Tibial artery (tissue), 4 donors: ENCODE measurements at regions not wholly inside any gene's neighbourhood (a gene's known extent, or its start where the extent isn't known, plus 50 kb on each side); places are given as distances from the start of the nearest gene placed in this dataset.

Source experiments
- DNase-seq, 2 donors: peaks; one replicate each; pipeline ENCODE4 v3.0.0-alpha.2; 2019
- H3K27ac ChIP-seq, 2 donors: fragments of 200-600 bp; sonication (generic) in 1 of 2; 1 replicate in 1 of 2; 2 replicates in 1 of 2; pipeline ENCODE4 v1.5.1; 2018 to 2019; ENCODE audit warnings: mild to moderate bottlenecking in 1 of 2
- H3K27me3 ChIP-seq, 2 donors: fragments of 200-600 bp; sonication (generic) in 1 of 2; one replicate each; pipeline versions ENCODE4 v1.5.1 to v1.6.0; 2016 to 2019
- H3K36me3 ChIP-seq, 3 donors: fragments of 200-600 bp; sonication (generic) in 2 of 3; one replicate each; pipeline ENCODE4 v1.5.1; 2016 to 2019; ENCODE audit warnings: mild to moderate bottlenecking in 2 of 3
- H3K4me1 ChIP-seq, 4 donors: fragments of 200-600 bp; sonication (generic) in 2 of 4; 1 replicate in 3 of 4; 2 replicates in 1 of 4; pipeline ENCODE4 v1.5.1; 2016 to 2019
- H3K4me3 ChIP-seq, 2 donors: fragments of 200-600 bp; sonication (generic) in 1 of 2; 1 replicate in 1 of 2; 2 replicates in 1 of 2; pipeline ENCODE4 v1.5.1; 2018 to 2019; ENCODE audit warnings: mild to moderate bottlenecking in 2 of 2
- H3K9me3 ChIP-seq, 3 donors: fragments of 200-600 bp; sonication (generic) in 1 of 3; one replicate each; pipeline ENCODE4 v1.5.1; 2016 to 2019
- CTCF ChIP-seq, 2 experiments: fragments of 200-600 bp in 1 of 2; fragments of 450-650 bp in 1 of 2; IDR thresholded peaks; one replicate each; pipeline ENCODE4 v1.5.1; 2017 to 2019; ENCODE audit warnings: antibody characterized with exemption in 2 of 2, mild to moderate bottlenecking in 1 of 2, moderate library complexity in 1 of 2
- intact Hi-C: fragments of 100-400 bp; cut with DNase I; formaldehyde crosslinking; loops from one replicate; pipeline ENCODE4 v1.15.0; 2023; ENCODE audit warnings: low total_unique reads

GRCh38 chr2:220011859-220012258 lies 384.4 kb downstream of the SLC4A3 start:
- no peak for TF ChIP-seq CTCF (IDR thresholded peaks at IDR 0.05)
- Histone ChIP-seq H3K9me3 (no peaks in the 10 kb centered on the region), H3K36me3 (no peaks in the 10 kb centered on the region), H3K27me3 (no peaks in the 10 kb centered on the region), H3K27ac (no peak overlapping the region), H3K4me1 (no peaks in the 10 kb centered on the region), H3K4me3 (no peak overlapping the region)
- no peak for DNase-seq
- intact Hi-C loops, result no loop called here

GRCh38 chr2:220014961-220015360 lies 387.5 kb downstream of the SLC4A3 start:
- H3K27ac ChIP-seq, result no peak overlapping the region
- no peaks in the 10 kb centered on the region for H3K36me3 ChIP-seq
- H3K27me3 ChIP-seq, result no peaks in the 10 kb centered on the region
- intact Hi-C loops, result no loop called here
- no peaks in the 10 kb centered on the region for H3K9me3 ChIP-seq
- TF ChIP-seq CTCF (IDR thresholded peaks at IDR 0.05), result no peak
- no peaks in the 10 kb centered on the region for H3K4me1 ChIP-seq
- H3K4me3 ChIP-seq, result no peak overlapping the region
- no peak for DNase-seq

- intact Hi-C loops, result no loop called here
- DNase-seq, result no peak
- Histone ChIP-seq H3K27ac (no peak overlapping the region), H3K4me1 (no peaks in the 10 kb centered on the region), H3K9me3 (no peaks in the 10 kb centered on the region), H3K27me3 (no peaks in the 10 kb centered on the region), H3K36me3 (no peaks in the 10 kb centered on the region), H3K4me3 (no peak overlapping the region)
- TF ChIP-seq CTCF (IDR thresholded peaks at IDR 0.05), result no peak
Observed at GRCh38 chr2:220015576-220015975, 388.1 kb downstream of the SLC4A3 start.

- no peak for DNase-seq
- Histone ChIP-seq H3K27ac (no peak overlapping the region), H3K4me1 (no peaks in the 10 kb centered on the region), H3K36me3 (no peaks in the 10 kb centered on the region), H3K9me3 (no peaks in the 10 kb centered on the region), H3K27me3 (no peaks in the 10 kb centered on the region), H3K4me3 (no peak overlapping the region)
- no peak for TF ChIP-seq CTCF (IDR thresholded peaks at IDR 0.05)
- intact Hi-C loops, result no loop called here
Observed at GRCh38 chr2:220025207-220025606, 397.8 kb downstream of the SLC4A3 start.

- Histone ChIP-seq H3K36me3 (no peaks in the 10 kb centered on the region), H3K4me3 (no peak overlapping the region), H3K9me3 (no peaks in the 10 kb centered on the region), H3K27ac (no peak overlapping the region), H3K4me1 (peaks cover 0 to 6% (median 3%) of the 10 kb centered on the region in 4 donors), H3K27me3 (no peaks in the 10 kb centered on the region)
- intact Hi-C loops, result no loop called here
- DNase-seq, result no peak
- no peak for TF ChIP-seq CTCF (IDR thresholded peaks at IDR 0.05)
Observed at GRCh38 chr2:220029013-220029412, 401.6 kb downstream of the SLC4A3 start.

GRCh38 chr2:220033546-220033945 lies 406.1 kb downstream of the SLC4A3 start:
- H3K27ac ChIP-seq, result no peak overlapping the region
- H3K27me3 ChIP-seq, result no peaks in the 10 kb centered on the region
- H3K4me1 ChIP-seq, result peaks cover 0 to 15% (median 10%) of the 10 kb centered on the region in 4 donors
- no peaks in the 10 kb centered on the region for H3K36me3 ChIP-seq
- no peak overlapping the region for H3K4me3 ChIP-seq
- intact Hi-C loops, result no loop called here
- no peak for DNase-seq
- H3K9me3 ChIP-seq, result no peaks in the 10 kb centered on the region
- no peak for TF ChIP-seq CTCF (IDR thresholded peaks at IDR 0.05)
